ENCODE measurements at regions not wholly inside any gene's neighbourhood (a gene's known extent, or its start where the extent isn't known, plus 50 kb on each side); places are given as distances from the start of the nearest gene placed in this dataset.

DNA sequence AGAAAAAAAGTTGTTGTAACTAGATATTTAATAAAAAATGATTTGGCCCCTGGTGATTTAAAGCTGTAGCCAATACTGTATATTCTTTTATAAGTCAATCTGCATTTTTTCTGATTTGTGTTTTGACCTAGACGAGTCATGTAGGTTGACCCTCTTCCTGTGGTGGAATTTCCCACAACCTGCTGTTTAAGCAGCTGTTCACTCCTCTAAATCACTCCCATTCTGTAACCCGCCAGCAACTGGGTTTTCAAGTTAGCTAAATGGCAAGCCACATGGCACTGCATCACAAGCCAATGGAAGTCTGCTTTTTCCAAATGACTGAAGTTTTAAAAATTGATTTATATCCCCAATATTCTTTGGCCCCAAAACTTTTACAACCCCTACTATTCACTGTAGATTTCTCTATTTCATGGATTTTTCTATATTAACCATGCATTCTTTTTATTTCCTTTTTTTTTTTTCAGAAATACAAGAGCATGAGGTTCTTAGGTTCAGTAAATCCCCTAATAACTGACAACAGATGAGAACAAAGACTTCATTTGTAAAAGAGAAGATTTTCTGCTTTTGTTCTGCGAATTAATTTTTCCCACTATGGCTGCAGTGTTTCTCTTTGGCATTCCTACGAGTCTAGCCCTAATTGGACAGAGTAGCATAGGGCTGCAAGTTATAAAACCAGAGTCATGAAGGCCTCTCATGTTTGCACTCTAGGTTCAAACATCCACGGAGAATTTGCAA lies 184.5 kb upstream of the TLE4 start:
- no peak for DNase-seq (ENCODE audit: low spot score)

DNA sequence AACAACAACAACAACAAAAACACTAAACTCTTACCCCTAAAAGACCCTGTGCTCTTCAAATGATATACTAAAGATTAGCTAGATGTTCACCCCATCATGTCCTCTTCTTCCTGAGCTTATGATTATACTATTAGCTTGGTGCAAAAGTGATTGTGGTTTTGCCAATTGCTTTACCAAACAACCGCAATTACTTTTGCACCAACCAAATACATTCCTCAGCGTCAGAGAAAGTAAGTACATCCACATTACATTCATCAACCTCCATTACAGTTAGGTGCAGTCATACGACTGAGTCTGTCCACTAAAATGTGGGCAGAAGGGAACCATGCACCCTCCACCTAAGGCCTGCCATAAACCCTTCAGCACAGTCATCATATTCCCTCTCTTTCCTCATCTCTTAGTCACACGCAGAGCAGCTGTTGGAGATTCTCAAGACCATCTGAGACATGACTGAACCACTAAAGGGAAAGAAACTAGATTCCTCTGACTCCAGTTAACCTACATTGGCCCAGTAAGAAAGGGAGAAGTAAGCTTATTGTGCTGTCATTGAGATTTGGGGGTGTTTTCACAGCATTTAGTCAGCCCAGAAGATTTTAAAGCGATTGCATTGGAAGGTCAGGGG lies 181.6 kb upstream of the TLE4 start:
- no peak for DNase-seq (ENCODE audit: low spot score)

DNA sequence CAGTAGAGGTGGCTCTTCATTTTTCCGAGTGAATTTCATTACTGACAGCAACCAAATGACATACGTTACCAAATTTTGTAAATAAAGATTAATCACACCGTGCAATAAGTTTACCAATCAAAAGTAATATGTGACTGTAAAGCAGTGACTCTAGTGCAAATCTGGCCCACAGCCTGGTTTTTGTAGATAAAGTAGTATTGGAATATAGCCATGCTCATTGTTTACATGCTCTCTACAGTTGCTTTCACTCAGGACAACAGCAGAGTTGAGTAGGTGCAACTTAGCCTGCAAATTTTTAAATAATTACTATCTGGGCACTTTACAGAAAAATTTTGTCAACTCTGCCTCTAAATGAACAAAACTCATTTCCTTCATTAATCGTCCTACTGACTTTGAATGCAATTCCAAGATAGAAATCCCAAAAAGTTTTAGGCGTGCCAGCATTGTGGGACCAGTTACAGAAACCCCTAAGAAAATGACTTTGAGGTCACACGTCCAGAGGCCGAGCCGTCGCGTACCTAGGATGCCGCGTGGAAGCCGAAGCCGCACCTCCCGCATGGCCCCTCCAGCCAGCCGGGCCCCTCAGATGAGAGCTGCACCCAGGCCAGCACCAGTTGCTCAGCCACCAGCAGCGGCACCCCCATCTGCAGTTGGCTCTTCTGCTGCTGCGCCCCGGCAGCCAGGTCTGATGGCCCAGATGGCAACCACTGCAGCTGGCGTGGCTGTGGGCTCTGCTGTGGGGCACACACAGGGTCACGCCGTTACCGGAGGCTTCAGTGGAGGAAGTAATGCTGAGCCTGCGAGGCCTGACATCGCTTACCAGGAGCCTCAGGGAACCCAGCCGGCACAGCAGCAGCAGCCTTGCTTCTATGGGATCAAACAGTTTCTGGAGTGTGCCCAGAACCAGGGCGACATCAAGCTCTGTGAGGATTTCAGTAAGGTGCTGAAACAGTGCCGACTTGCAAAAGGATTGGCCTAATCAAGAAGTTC lies 180.7 kb upstream of the TLE4 start:
- no peak for DNase-seq (ENCODE audit: low spot score)

DNA sequence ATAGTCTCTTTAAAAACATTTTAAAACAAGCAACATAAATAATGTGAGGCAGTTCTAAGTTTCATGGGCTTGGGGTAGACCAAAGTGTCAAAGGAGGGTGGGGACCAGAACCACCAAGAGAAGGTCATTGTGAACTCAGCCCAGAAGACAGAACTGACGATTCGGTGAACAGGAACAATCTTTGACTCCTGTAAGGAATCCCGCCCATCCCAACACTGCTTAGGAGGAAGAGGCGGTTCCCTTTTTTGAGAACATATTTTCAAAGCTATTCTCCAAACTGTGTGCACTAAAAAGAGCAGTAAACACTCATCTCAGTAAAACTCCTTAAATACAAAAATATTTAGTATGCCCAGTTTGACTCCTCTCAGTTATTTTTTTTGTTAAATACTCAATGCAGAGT lies 176.5 kb upstream of the TLE4 start:
- no peak for DNase-seq (ENCODE audit: low spot score)

DNA sequence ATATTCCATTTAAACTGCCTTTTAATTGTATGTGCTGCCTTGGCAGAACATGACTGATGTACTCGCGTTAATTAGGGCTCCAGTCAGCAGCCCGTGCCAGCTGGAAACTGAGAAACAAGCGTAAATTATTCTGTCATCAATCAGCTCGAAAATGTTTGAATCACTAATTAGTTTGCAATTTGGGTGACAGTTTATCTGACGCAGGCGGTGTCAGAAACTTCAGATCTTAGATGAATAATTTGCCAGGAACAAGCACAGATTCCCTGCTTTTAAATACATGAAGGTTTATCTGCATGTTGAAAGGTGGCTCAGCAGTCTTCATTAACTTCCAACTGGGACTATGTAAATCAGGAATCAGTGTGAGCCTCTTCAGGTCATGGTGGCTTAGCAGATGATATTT lies 176.0 kb upstream of the TLE4 start:
- DNase-seq (ENCODE audit: low spot score) = no peak

DNA sequence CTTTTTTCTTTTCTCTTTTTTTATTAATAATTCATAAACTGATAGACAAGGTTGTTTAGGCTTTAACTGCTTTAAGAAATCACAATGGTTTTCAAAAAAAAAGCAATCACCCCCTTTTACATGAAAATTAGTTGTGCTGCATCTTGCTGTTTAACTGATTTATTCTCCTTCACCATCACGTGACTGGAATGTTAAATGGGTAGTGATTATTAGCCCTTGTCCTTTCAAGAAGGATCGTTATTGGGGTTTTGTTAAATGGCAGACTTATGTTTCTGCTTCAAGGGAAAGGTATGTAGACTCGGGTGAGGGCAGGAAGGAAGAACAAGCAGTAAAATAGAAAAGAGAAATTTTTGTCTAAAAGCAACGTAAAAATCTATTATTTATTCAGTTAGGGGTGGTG lies 175.6 kb upstream of the TLE4 start:
- DNase-seq (ENCODE audit: low spot score) = no peak

DNA sequence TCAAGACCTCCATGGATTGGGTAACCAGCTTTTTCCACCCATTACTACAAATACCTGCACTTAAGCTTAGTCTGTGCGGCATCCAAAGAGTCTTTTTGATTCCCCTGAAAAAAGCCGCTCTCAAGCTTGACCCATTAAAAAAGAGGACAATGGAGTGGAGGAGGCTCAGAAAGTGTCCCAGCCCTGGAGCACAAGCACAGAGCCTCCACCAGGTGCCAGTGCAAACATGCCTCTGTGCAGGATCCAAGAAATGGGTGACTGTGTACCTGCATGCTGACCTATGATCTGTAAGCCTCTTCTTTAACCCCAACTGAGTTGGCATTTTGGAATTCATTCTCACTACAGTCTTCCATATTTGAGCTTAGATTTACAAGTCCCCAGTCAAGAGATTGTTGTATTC lies 168.3 kb upstream of the TLE4 start:
- no peak for DNase-seq (ENCODE audit: low spot score)

DNA sequence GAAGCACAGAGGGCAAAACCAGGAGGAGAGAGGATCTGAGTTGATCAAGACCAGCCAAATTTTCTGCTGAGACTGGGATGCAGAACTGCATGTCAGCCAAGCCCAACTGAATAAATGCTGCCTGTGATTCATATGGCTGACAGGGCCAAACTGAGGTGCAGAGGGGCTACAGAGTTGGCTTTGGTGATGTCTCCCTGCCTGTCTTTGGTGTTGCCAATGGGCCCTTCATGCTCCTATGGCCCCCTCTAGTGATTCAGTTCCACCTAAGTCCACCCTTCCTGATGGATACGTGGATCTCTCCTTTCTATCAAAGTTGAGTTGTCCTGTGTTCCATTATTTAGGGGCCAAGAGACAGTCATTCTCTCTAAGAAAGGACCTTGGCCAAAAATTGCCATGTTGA lies 163.6 kb upstream of the TLE4 start:
- no peak for DNase-seq (ENCODE audit: low spot score)

DNA sequence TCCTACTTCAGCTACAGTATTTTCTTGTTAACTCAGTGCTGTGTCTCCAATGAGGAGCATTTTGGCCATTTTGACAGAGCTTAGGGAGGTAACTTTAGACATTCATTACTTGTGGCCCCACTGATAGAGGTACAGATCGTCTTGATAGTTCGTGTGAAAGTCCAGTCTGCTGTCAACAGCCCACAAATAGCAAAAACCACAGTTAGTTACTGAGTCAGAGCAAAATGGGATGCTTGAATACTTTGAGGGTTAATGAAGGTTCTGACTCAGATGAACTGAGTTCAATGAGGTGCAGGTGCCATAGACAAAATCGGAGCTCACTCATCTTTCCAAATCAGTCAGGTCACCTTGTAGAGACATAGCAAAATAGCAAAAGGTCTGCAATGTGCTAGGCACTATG lies 163.1 kb upstream of the TLE4 start:
- no peak for DNase-seq (ENCODE audit: low spot score)

DNA sequence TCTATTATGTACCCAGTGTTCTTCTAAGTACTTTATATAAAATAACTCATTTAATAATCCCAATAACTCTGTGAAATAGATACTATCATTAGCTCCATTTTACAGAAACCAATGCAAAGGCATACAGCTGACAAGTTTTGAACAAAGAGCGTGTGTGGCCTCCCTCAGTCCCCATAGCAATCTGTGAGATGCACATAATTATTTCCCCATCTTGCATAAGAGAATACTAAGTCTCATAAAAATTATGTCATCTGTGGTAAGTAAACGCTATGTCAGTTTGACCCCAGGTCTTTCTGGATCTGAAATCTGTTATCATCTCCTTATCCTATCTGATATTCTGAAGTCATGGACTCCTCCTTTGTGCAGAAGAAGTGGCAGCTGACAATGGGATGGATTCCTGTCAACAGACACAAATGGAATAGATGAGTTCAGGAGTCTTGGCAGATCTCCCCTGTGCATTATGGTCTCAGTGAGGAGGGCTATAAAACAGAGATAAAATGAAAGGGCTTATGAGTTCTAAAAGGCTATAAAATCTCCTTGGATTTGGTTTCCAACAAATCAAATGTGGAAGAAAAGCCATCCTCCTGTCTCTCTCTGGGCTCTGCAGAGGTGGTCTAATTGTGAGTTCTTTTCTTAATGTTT lies 162.5 kb upstream of the TLE4 start:
- no peak for DNase-seq (ENCODE audit: low spot score)

DNA sequence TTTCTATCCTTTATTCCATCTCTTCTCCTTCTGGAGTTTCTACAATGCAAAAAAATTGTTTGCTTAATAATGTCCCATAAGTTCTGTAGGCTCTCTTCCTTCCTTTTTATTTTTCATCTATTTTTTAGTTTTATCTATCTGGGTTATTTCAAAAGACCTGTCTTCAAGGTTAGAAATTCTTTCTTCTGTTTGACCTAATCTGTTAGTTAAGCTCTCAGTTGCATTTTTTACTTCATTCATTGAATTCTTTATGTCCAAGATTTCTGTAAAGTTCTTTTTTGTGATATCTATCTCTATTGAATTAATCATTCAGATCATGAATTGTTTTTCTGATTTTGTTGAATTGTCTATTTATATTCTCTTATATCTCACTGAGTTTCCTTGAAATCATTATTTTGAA lies 145.9 kb upstream of the TLE4 start:
- no peak for DNase-seq (ENCODE audit: low spot score)

DNA sequence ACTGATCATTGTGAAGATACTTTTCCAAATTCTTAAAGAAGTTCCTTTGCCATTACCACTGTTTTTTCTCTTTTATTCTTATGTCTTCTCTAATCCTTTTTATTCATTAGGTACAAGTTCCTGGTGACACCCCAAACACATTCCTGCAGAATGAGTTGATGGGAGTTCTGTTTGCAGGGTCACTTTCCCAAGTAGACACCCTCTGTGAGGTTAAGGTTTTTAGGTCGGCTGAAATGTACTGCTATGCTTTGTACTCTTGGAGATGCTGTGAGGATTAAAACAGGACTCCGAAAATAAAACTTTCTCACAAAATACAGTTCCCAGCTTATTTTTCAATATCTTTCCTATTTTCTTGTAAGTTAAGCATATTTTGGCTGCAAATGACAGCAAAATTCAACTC lies 143.3 kb upstream of the TLE4 start:
- no peak for DNase-seq (ENCODE audit: low spot score)

DNA sequence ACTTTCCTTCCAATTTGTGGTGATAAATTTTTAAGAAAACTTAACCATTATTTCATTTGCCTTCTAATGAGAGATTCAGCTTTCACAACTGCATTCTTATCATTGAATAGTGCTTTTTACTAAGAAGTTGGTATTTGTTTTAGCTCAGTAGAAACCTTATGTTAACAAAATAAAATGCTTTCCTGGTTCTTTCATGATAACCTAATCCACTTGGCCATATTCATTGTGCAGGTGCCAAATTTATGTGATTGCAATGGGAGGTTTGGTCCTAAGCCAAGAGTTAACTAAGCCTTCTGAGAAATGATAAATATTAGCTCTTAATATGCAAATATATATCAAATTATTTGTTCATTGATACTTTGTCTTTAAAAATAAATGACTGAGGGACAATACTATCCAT lies 141.1 kb upstream of the TLE4 start:
- DNase-seq (ENCODE audit: low spot score) = no peak

DNA sequence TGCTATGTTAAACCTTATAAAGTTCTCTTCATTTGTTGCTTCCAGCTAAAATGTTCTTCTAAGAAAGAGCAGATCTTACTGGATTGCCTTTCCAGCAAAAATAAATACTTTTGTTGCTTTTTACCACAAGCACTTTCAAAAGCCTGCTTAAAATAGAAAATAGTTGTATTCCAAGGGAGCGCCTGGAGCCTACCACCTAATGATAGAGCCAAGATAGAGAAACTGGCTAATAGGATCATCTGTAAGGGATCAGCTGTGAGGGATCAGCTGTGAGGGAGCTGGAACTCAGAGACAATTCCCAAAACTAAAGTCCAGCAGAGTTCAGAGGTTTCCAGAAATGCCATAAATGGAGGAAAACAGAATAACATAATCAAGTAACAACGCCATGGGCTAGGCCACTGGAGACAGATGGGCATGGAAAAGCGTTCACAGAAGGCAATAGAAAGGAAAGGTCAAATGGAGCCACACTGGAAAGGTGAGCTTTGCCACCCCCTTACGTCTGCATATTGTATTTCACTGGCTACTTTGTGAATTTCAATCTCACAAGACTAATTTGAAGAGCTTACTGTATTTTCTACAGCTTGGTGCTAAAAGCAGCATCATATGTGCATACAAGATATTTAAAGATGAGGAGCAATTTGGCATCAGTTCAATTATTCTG lies 140.6 kb upstream of the TLE4 start:
- DNase-seq (ENCODE audit: low spot score) = no peak

DNA sequence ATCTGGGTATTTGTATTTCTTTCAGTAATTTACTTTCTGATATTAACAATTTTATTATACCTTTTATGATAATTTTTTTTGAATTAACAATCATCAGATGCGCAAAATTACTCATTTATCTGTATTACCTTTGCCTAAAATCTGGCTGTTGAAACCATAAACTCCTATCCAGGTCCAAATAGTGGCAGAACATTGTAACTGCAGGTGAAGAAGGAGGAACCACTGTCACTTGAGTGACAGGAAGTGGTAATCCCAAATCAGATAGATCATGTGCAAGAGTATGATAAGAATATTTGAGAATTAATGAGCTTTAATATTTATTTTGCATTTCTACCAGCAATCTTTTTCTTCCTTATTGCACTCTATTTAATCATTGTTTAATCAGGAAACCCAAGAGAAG lies 139.3 kb upstream of the TLE4 start:
- DNase-seq (ENCODE audit: low spot score) = no peak

DNA sequence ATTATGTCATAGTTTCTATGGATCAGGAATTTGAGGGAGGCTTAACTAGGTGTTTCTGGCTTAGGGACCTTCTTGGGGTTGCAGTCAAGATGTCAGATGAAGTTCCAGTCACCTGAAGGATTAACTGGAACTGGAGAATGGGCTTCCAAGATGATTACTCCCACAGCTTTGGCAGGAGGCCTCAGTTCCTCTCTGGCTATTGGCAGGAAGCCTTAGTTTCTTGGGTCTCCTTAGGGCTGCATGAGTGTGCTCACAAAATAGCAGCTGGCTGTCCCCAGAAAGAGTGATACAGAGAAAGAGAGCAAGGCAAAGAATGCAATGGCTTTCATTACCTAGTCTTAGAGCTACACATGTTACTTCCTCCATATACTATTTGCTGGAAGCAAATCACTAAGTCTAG lies 138.1 kb upstream of the TLE4 start:
- DNase-seq (ENCODE audit: low spot score) = no peak

DNA sequence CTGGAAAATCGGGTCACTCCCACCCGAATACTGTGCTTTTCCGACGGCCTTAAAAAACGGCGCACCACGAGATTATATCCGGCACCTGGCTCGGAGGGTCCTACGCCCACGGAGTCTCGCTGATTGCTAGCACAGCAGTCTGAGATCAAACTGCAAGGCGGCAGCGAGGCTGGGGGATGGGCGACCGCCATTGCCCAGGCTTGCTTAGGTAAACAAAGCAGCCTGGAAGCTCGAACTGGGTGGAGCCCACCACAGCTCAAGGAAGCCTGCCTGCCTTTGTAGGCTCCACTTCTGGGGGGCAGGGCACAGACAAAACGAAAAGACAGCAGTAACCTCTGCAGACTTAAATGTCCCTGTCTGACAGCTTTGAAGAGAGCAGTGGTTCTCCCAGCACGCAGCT lies 132.5 kb upstream of the TLE4 start:
- DNase-seq (ENCODE audit: low spot score) = peak; percentile 1

DNA sequence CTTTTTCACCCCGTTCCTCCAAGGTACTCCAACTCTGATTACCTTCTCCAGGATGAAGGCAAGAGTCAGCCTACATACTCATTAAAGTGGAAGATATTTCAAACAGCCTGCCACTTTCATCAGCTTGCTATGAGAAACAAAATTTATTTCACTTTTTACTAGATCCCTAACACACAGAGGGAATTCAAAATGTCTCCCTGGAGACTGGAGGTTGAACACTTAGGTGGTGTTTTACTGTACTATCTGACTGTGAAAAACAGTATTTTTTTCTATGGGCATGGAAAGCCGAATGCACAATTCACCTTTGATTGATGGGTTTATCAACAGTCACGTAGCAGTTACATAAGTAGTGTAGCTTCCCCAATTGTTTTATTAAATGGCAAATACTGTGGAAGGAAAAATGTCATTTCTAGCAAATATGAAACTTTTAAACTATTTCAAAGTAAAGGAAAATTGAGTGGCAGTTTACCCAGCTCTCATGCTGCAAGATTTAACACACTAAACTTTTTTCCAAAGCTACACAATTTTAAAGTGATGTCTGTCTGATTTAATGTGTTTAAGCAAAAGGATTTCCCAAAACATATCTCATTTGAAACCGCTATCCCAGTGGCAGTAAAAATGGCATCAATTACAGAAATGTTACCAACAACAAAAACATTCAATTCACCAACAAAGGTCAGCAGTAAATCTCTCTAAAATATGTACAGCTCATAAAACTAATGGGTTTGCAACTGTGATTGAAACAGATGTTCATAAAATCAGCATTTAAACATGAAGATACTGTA lies 125.0 kb upstream of the TLE4 start:
- no peak for DNase-seq (ENCODE audit: low spot score)

DNA sequence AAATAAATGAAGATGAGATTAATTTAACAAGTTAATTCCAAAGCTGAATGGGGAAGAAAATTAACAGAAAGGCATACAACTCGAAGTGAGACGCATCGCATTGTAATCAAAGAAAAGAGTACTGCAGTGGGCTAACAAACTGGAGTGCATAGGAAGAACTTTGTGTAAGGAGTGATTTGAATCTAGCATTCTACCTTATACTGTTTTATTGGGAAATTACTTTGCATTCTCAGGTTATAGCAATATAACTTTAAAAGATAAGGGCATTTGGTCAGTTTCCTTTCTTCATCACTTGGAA lies 124.5 kb upstream of the TLE4 start:
- no peak for DNase-seq (ENCODE audit: low spot score)

DNA sequence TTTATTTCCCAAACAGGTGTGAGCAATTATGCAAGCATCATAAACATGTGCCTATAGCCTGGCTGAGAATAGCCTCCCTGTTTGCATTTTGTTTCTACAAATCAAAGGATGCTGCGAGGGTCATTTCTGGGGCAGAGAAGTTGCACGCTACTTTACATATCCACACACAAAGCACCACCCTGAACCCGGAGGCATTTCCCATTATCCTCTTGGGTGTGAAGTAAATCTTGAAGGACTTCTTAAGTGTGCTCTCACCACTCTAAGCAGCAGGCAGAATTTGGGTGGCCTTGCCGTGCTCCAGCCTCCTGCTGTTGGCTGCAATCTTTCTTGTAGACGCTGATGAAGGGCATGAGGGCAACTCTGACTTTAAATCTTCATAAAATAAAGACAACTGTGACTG lies 124.0 kb upstream of the TLE4 start:
- no peak for DNase-seq (ENCODE audit: low spot score)

DNA sequence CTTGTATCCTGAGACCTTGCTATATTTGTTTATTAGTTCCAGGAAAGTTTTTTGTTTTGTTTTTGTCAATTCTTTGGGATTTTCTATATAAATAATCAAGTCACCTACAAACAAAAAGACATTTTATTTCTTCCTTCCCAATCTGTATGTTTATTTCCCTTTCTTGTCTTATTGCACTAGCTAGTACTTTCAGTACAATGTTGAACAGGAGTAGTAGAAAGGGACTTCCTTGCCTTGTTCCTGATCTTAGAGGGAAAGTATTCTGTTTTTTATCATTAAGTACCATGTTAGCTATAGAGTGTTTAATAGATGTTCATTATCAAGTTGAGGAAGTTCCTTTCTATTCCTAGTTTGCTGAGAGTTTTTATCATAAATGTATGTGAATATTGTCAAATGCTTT lies 119.5 kb upstream of the TLE4 start:
- no peak for DNase-seq (ENCODE audit: low spot score)

Measured in CD4-positive, alpha-beta T cell treated with Interleukin-6 at 100 ng/mL for 8 hours (primary cell).